Right lobe of liver (tissue), 6 donors: ENCODE measurements at regions not wholly inside any gene's neighbourhood (a gene's known extent, or its start where the extent isn't known, plus 50 kb on each side); places are given as distances from the start of the nearest gene placed in this dataset.

ENCODE experiments used
- ATAC-seq, 4 donors: fragments of 200-7000 bp; cut with Tn5 transposase; one replicate each; pipeline ENCODE4 v1.9.1; 2020; ENCODE audit warnings: mild to moderate bottlenecking in 4 of 4, moderate library complexity in 4 of 4
- DNase-seq, 3 donors: peaks; one replicate each; pipeline ENCODE4 v3.0.0-alpha.2; 2020
- H3K27ac ChIP-seq, 3 donors: fragments of 200-600 bp; one replicate each; pipeline ENCODE4 v1.8.0; 2022
- H3K27me3 ChIP-seq, 2 donors: fragments of 200-600 bp; one replicate each; pipeline ENCODE4 v1.8.0; 2022
- H3K36me3 ChIP-seq, 4 donors: fragments of 200-600 bp; sonication (generic) in 1 of 4; one replicate each; pipeline versions ENCODE4 v1.5.1 to v1.8.0; 2017 to 2022; ENCODE audit warnings: control low read depth in 1 of 4
- H3K4me1 ChIP-seq, 4 donors: fragments of 200-600 bp; sonication (generic) in 1 of 4; one replicate each; pipeline versions ENCODE4 v1.5.1 to v1.8.0; 2017 to 2022; ENCODE audit warnings: control low read depth in 1 of 4
- H3K4me3 ChIP-seq, 3 donors: fragments of 200-600 bp; one replicate each; pipeline ENCODE4 v1.8.0; 2022
- H3K9me3 ChIP-seq, 4 donors: fragments of 200-600 bp; sonication (generic) in 1 of 4; one replicate each; pipeline versions ENCODE4 v1.5.1 to v1.8.0; 2017 to 2022; ENCODE audit warnings: control low read depth in 1 of 4
- CTCF ChIP-seq, 4 donors: fragments of 200-600 bp in 3 of 4; fragments of 450-650 bp in 1 of 4; IDR thresholded peaks; one replicate each; pipeline versions ENCODE4 v1.5.1 to v1.8.0; 2016 to 2022; ENCODE audit warnings: antibody characterized with exemption in 4 of 4, mild to moderate bottlenecking in 2 of 4
- POLR2A ChIP-seq: fragments of 450-650 bp; IDR thresholded peaks from one replicate; pipeline ENCODE4 v1.6.1; 2017; ENCODE audit warnings: antibody characterized with exemption, mild to moderate bottlenecking
- WGBS: methylation state at CpG from one replicate; pipeline ENCODE4 v1.1.6; 2018; ENCODE audit warnings: low coverage, low lambda C conversion rate; ENCODE audit not compliant: insufficient coverage; ENCODE audit errors: missing lambda C conversion rate; 5-methylcytosine and 5-hydroxymethylcytosine counted together
- intact Hi-C, 2 donors: fragments of 100-400 bp; cut with DNase I; formaldehyde crosslinking; loops; one replicate each; pipeline versions ENCODE4 v1.11.2 to v1.14.1; 2022
- donor health status: DM: no; HTN: yes; CAD: no.
- donor health status: DM: no; HTN: no; CAD: no.
- donor health status: DM: no; HTN: no; CAD: no.
- donor health status: DM: no; HTN: yes; CAD: no.
- donor health status: DM: no; HTN: yes; CAD: no.

- DNase-seq (no peak), ATAC-seq (no peak)
- intact Hi-C loops = no loop called here
- TF ChIP-seq CTCF (IDR thresholded peaks at IDR 0.05) (no peak), POLR2A (no peak)
- no peaks in the 10 kb centered on the region for H3K27me3 ChIP-seq
- H3K9me3 ChIP-seq = no peaks in the 10 kb centered on the region
- peaks cover 0 to 7% (median 3%) of the 10 kb centered on the region in 4 donors for H3K4me1 ChIP-seq
- H3K4me3 ChIP-seq = peak overlapping the region; percentile 71 to 84 (median 84)
- WGBS = 57% methylated on average over 10 of the region's 11 CpGs
- H3K27ac ChIP-seq = peak overlapping the region; percentile 73 to 91 (median 83)
- H3K36me3 ChIP-seq = no peaks in the 10 kb centered on the region
These were observed 103.1 kb downstream of the UCHL1 start for GRCh38 chr4:41359836-41360213.

GRCh38 chr4:41360214-41360920 lies 103.6 kb downstream of the UCHL1 start:
- TF ChIP-seq CTCF (IDR thresholded peaks at IDR 0.05) = no peak
- peak; percentile 72 for TF ChIP-seq POLR2A
- intact Hi-C loops = no loop called here

GRCh38 chr4:41360921-41361793 lies 104.4 kb downstream of the UCHL1 start:
- WGBS = 4% methylated on average over 24 of the region's 64 CpGs
- DNase-seq (peak; percentile 61 to 70 (median 69)), ATAC-seq (peak; percentile 36 to 61 (median 57))
- no peaks in the 10 kb centered on the region for H3K9me3 ChIP-seq
- H3K4me3 ChIP-seq = peak overlapping the region; percentile 71 to 84 (median 84)
- H3K4me1 ChIP-seq = peaks cover 0 to 7% (median 3%) of the 10 kb centered on the region in 4 donors
- H3K36me3 ChIP-seq = no peaks in the 10 kb centered on the region
- no peaks in the 10 kb centered on the region for H3K27me3 ChIP-seq
- peak overlapping the region; percentile 69 to 91 (median 83) for H3K27ac ChIP-seq
- intact Hi-C loops = no loop called here
- TF ChIP-seq POLR2A (no peak), CTCF (IDR thresholded peaks at IDR 0.05) (no peak)

More at GRCh38 chr4:41360214-41360920, 103.6 kb downstream of the UCHL1 start:
- DNase-seq (peak; percentile 81 to 83 (median 81)), ATAC-seq (peak; percentile 72 to 93 (median 86))
- Histone ChIP-seq H3K27ac (peak overlapping the region; percentile 69 to 91 (median 83)), H3K36me3 (no peaks in the 10 kb centered on the region), H3K4me1 (peaks cover 0 to 7% (median 3%) of the 10 kb centered on the region in 4 donors), H3K4me3 (peak overlapping the region; percentile 71 to 84 (median 84)), H3K9me3 (no peaks in the 10 kb centered on the region), H3K27me3 (no peaks in the 10 kb centered on the region)
- 5% methylated on average over 4 of the region's 92 CpGs for WGBS

- Histone ChIP-seq H3K4me1 (peaks cover 0 to 7% (median 3%) of the 10 kb centered on the region in 4 donors), H3K36me3 (no peaks in the 10 kb centered on the region), H3K4me3 (peak overlapping the region; percentile 71 to 84 (median 84)), H3K27ac (peak overlapping the region; percentile 69 to 91 (median 83)), H3K27me3 (no peaks in the 10 kb centered on the region), H3K9me3 (no peaks in the 10 kb centered on the region)
- TF ChIP-seq CTCF (IDR thresholded peaks at IDR 0.05) (no peak), POLR2A (no peak)
- intact Hi-C loops = no loop called here
- peak in 1 of 4 donors; percentile 10 for ATAC-seq
- 41% methylated on average over 8 of the region's 10 CpGs for WGBS
- no peak for DNase-seq
These were observed 105.2 kb downstream of the UCHL1 start for GRCh38 chr4:41361794-41362526.
